T-helper 2 cell treated with Interferon-gamma antibody and Interleukin-4, amounts not matched to agents 5 μg/mL and 100 μg/mL, for 36 hours (primary cell): ENCODE measurements at regions not wholly inside any gene's neighbourhood (a gene's known extent, or its start where the extent isn't known, plus 50 kb on each side); places are given as distances from the start of the nearest gene placed in this dataset.
"Not testable (repeated sequence)": the region's sequence is repeated elsewhere in the genome, so short reads cannot be mapped to it uniquely, and the experiment has no call there.

Source experiments
- DNase-seq: peaks from one replicate; pipeline ENCODE4 v3.0.0; 2021; ENCODE audit warnings: low spot score
- H3K27ac Mint-ChIP-seq: one replicate; pipeline ENCODE4 v1.8.0; 2021; ENCODE audit warnings: mild to moderate bottlenecking, mixed read lengths
- H3K27me3 Mint-ChIP-seq: one replicate; pipeline ENCODE4 v1.8.0; 2021; ENCODE audit warnings: low read depth, mixed read lengths
- H3K36me3 Mint-ChIP-seq: one replicate; pipeline ENCODE4 v1.8.0; 2021; ENCODE audit warnings: low read depth, mixed read lengths
- H3K4me1 Mint-ChIP-seq: one replicate; pipeline ENCODE4 v1.8.0; 2021; ENCODE audit warnings: low read depth, mixed read lengths
- H3K4me3 Mint-ChIP-seq: one replicate; pipeline ENCODE4 v1.8.0; 2022; ENCODE audit warnings: mild to moderate bottlenecking, moderate library complexity, mixed read lengths
- H3K9me3 Mint-ChIP-seq: one replicate; pipeline ENCODE4 v1.8.0; 2021; ENCODE audit warnings: mixed read lengths

DNA sequence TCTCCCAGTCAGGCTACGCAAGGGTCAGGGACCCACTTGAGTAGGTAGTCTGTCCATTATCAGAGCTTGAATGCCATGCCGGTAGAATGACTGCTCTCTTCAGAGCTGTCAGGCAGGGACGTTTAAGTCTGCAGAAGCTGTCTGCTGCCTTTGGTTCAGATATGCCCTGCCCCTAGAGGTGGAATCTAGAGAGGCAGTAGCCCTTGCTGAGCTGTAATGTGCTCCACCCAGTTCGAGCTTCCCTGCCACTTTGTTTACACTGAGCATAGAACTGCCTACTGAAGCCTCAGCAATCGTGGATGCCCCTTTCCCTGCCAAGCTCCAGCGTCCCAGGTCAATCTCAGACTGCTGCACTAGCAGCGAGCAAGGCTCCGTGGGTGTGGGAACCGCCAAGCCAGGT, 57.5 kb upstream of the SETMAR start:
- Mint-ChIP-seq H3K27me3 (no peaks in the 10 kb centered on the region), H3K36me3 (no peaks in the 10 kb centered on the region), H3K4me1 (no peaks in the 10 kb centered on the region), H3K27ac (no peak overlapping the region), H3K4me3 (no peak overlapping the region), H3K9me3 (no peaks in the 10 kb centered on the region)
- DNase-seq = no peak

GRCh38 chr3:4247391-4247790, 55.8 kb upstream of the SETMAR start:
- no peak overlapping the region for H3K27ac Mint-ChIP-seq
- H3K27me3 Mint-ChIP-seq = no peaks in the 10 kb centered on the region
- H3K4me3 Mint-ChIP-seq = no peak overlapping the region
- DNase-seq = no peak
- H3K9me3 Mint-ChIP-seq = no peaks in the 10 kb centered on the region
- H3K36me3 Mint-ChIP-seq = no peaks in the 10 kb centered on the region
- no peaks in the 10 kb centered on the region for H3K4me1 Mint-ChIP-seq

DNA sequence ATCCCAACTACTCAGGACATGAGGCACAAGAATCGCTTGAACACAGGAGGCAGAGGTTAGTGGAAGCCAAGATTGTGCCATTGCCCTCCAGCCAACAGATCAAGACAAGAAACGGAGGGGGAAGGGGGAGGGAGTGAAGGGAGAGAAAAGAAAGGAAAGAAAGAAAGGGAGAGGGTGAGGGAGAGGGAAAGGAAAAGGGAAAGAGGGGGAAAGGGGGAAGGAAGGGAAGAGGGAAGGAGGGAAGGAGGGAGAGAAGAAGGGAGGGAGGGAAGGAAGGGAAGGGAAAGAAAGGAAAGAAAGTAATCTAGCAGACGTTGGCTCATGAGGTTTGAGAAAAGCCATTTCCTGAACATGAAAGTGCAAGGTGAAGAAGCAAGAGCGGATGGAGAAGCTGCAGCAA, 53.1 kb upstream of the SETMAR start:
- H3K4me3 Mint-ChIP-seq = no peak overlapping the region
- no peaks in the 10 kb centered on the region for H3K27me3 Mint-ChIP-seq
- no peaks in the 10 kb centered on the region for H3K36me3 Mint-ChIP-seq
- no peaks in the 10 kb centered on the region for H3K9me3 Mint-ChIP-seq
- no peaks in the 10 kb centered on the region for H3K4me1 Mint-ChIP-seq
- no peak overlapping the region for H3K27ac Mint-ChIP-seq
- no peak for DNase-seq

GRCh38 chr3:4251412-4251811, 51.8 kb upstream of the SETMAR start:
- H3K9me3 Mint-ChIP-seq = no peaks in the 10 kb centered on the region
- H3K36me3 Mint-ChIP-seq = no peaks in the 10 kb centered on the region
- no peak overlapping the region for H3K4me3 Mint-ChIP-seq
- no peaks in the 10 kb centered on the region for H3K4me1 Mint-ChIP-seq
- H3K27me3 Mint-ChIP-seq = no peaks in the 10 kb centered on the region
- no peak for DNase-seq
- H3K27ac Mint-ChIP-seq = no peak overlapping the region

DNA sequence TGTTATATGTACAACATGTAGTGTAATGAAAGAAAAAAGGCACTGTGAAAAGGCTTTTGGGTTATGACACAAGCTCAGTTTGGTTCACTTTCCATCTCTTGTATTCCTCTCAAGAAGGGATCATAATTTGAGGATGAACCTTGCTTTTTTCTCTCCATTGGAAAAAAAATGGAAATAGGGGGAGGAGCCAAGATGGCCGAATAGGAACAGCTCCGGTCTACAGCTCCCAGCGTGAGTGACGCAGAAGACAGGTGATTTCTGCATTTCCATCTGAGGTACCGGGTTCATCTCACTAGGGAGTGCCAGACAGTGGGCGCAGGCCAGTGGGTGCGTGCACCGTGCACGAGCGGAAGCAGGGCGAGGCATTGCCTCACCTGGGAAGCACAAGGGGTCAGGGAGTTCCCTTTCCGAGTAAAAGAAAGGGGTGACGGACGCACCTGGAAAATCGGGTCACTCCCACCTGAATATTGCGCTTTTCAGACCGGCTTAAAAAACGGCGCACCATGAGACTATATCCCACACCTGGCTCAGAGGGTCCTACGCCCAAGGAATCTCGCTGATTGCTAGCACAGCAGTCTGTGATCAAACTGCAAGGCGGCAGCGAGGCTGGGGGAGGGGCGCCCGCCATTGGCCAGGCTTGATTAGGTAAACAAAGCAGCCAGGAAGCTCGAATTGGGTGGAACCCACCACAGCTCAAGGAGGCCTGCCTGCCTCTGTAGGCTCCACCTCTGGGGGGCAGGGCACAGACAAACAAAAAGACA, 49.9 kb upstream of the SETMAR start:
- H3K27me3 Mint-ChIP-seq, H3K9me3 Mint-ChIP-seq, H3K4me3 Mint-ChIP-seq, H3K4me1 Mint-ChIP-seq, H3K36me3 Mint-ChIP-seq, DNase-seq, H3K27ac Mint-ChIP-seq: not testable (repeated sequence)
